ENCODE measurements at regions not wholly inside any gene's neighbourhood (a gene's known extent, or its start where the extent isn't known, plus 50 kb on each side); places are given as distances from the start of the nearest gene placed in this dataset.

DNA sequence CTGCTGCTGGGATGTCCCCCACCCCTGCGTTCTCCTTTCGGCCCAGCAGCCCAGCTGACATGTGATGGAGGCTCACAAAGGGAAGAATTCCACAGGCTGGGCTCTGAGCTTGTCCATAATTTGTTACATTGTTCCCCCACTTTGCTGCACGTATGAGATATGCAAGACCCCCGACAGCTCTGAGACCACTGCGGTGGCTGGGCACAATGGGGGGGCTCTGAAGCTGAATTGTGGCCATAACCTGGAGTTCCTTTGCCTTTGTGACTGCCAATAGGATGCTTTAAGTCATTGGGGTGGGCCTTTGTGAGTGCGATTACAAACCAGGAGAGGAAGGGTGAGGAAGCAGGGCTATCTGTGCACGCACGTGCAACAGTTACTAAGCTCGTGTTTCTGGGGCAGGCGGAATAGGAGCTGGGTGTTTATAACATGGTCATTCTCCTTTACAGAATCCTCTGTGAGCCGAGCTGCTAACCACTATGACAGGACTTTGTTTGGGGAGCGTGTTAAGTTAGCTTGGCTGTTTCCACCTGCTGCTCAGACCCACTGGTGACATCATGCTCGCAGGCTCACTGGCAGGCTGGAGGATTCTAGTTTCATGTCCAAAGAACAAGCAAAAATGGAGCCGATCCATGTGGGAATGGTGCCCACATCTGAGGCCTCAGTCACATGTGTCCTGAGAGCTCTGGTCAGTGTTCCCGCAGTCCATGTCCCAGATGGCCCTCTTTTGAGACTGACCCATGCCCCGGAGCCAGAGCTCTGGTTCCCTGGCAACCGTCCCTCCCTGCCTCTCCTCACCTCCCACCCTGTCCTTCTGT is 208.3 kb upstream of the SALL1 start:
- TF ChIP-seq EZH2 (IDR thresholded peaks at IDR 0.05): no peak
- no peak for TF ChIP-seq POLR2AphosphoS5 (IDR thresholded peaks at IDR 0.05; ENCODE audit: borderline replicate concordance, low read depth, low read length)

Measured in SK-N-MC (cell line).